K562 (cell line): ENCODE measurements at regions not wholly inside any gene's neighbourhood (a gene's known extent, or its start where the extent isn't known, plus 50 kb on each side); places are given as distances from the start of the nearest gene placed in this dataset.

ENCODE experiments used
- ATAC-seq: fragments of 200-7000 bp; cut with Tn5 transposase; 3 replicates; pipeline ENCODE4 v1.9.1; 2020; ENCODE audit warnings: moderate library complexity
- BruUV-seq: library from RNA; stranded (reverse); fragments of 400-500 nt; replicated peaks from 2 replicates; lab custom pipeline; 2021; lab: Mats Ljungman, UMichigan
- CTCF ChIA-PET: fragments of 300-600 bp; formaldehyde crosslinking; extraction: SDS; loops from one replicate; lab custom pipeline; 2021; ENCODE audit warnings: low intra/inter-chr PET ratio; lab: Yijun Ruan, JAX
- POLR2A ChIA-PET: fragments of 300-600, 350-650 bp; sonication (Branson Sonifier 250); formaldehyde crosslinking; extraction: SDS; loops from one replicate; lab custom pipeline; 2021; ENCODE audit warnings: antibody characterized with exemption, inconsistent platforms; lab: Yijun Ruan, JAX
- DNase-seq, 4 experiments: peaks; one replicate each; pipeline versions ENCODE4 v3.0.0 to v3.0.0-alpha.2; 2011 to 2018; ENCODE audit warnings: low spot score in 3 of 4, mixed read lengths in 3 of 4; ENCODE audit errors: extremely low read depth in 1 of 4
- FAIRE-seq: peaks from 2 replicates; lab custom pipeline; 2011; peaks lifted over from hg19 to GRCh38; lab: Jason Lieb, UNC
- H2AFZ ChIP-seq: 2 replicates; pipeline ENCODE4 v1.6.0; 2011; ENCODE audit warnings: low read depth, low read length, control low read depth, inconsistent platforms
- H3K27ac ChIP-seq: fragments of 200-600 bp; 3 replicates; pipeline ENCODE4 v1.8.0; 2011; ENCODE audit warnings: low read depth, mild to moderate bottlenecking, control low read depth, inconsistent platforms, low read length, moderate library complexity, mixed read lengths; ENCODE audit errors: extremely low read depth
- H3K27me3 ChIP-seq, 2 experiments: fragments of 300-600 bp in 1 of 2; 2 replicates in 1 of 2; 3 replicates in 1 of 2; pipeline versions ENCODE4 v1.6.0 to v1.8.0; 2011; ENCODE audit warnings: inconsistent platforms in 2 of 2, low read length in 2 of 2, mild to moderate bottlenecking in 1 of 2, mixed read lengths in 1 of 2, moderate library complexity in 1 of 2; ENCODE audit not compliant: control insufficient read depth in 2 of 2, insufficient read depth in 2 of 2
- H3K36me3 ChIP-seq: fragments of 300-600 bp; 3 replicates; pipeline ENCODE4 v1.8.0; 2011; ENCODE audit warnings: mild to moderate bottlenecking, low read length, inconsistent platforms; ENCODE audit not compliant: control insufficient read depth, insufficient read depth
- H3K4me1 ChIP-seq, 2 experiments: fragments of 200-600 bp in 1 of 2; replicated peaks in 1 of 2; 2 replicates in 1 of 2; 3 replicates in 1 of 2; pipeline versions ENCODE4 v1.5.1 to v1.8.0; 2011; ENCODE audit warnings: inconsistent platforms in 2 of 2, low read length in 2 of 2, mild to moderate bottlenecking in 1 of 2, mixed read lengths in 1 of 2, moderate library complexity in 1 of 2; ENCODE audit not compliant: control insufficient read depth in 2 of 2, insufficient read depth in 2 of 2
- H3K4me2 ChIP-seq: 2 replicates; pipeline ENCODE4 v1.6.1; 2011; ENCODE audit warnings: low read length, control low read depth, inconsistent platforms, mixed read lengths; ENCODE audit not compliant: insufficient read depth
- H3K4me3 ChIP-seq: fragments of 200-600 bp; sonication (generic), shearing (Covaris generic); 2 replicates; pipeline ENCODE4 v1.5.1; 2016; ENCODE audit warnings: control low read depth, inconsistent platforms
- H3K79me2 ChIP-seq: fragments of 200-600 bp; 3 replicates; pipeline ENCODE4 v1.8.0; 2011; ENCODE audit warnings: low read length, inconsistent platforms; ENCODE audit not compliant: control insufficient read depth, insufficient read depth
- H3K9ac ChIP-seq, 2 experiments: 2 replicates each; pipeline versions ENCODE4 v1.6.0 to v1.6.1; 2011; ENCODE audit warnings: low read depth in 2 of 2, low read length in 2 of 2, control low read depth in 1 of 2, inconsistent platforms in 1 of 2, mild to moderate bottlenecking in 1 of 2, mixed read lengths in 1 of 2; ENCODE audit not compliant: insufficient read depth in 1 of 2
- H3K9me1 ChIP-seq: one replicate; pipeline ENCODE4 v1.6.0; 2011; ENCODE audit warnings: inconsistent platforms, mild to moderate bottlenecking, low read length, moderate library complexity; ENCODE audit not compliant: control insufficient read depth, insufficient read depth
- H3K9me3 ChIP-seq: replicated peaks from 2 replicates; pipeline ENCODE4 v1.5.1; 2011; ENCODE audit warnings: low read depth, low read length, inconsistent platforms; ENCODE audit not compliant: control insufficient read depth, insufficient read depth
- H4K20me1 ChIP-seq: replicated peaks from 2 replicates; pipeline ENCODE4 v1.6.1; 2011; ENCODE audit warnings: low read length, inconsistent platforms, mixed read lengths; ENCODE audit not compliant: control insufficient read depth, insufficient read depth
- MAFK ChIP-seq: IDR thresholded peaks from 2 replicates; pipeline ENCODE4 v1.6.1; 2011; ENCODE audit warnings: low read length, improper control_type of control experiment
- MEIS2 ChIP-seq: fragments of 450-650 bp; IDR thresholded peaks from 2 replicates; pipeline ENCODE4 v1.6.1; 2014; ENCODE audit warnings: mild to moderate bottlenecking; ENCODE audit not compliant: partially characterized antibody
- MYNN ChIP-seq, 2 experiments: sonication (generic); formaldehyde crosslinking in 1 of 2; IDR thresholded peaks; 2 replicates each; pipeline versions ENCODE4 v1.5.0 to v1.6.1; 2016 to 2020; ENCODE audit warnings: antibody characterized with exemption in 1 of 2, missing genetic modification reagents in 1 of 2
- NR3C1 ChIP-seq: sonication (generic); formaldehyde crosslinking; IDR thresholded peaks from 2 replicates; pipeline ENCODE4 v1.8.1; 2022; ENCODE audit warnings: missing genetic modification reagents
- SMAD3 ChIP-seq: fragments of 450-650 bp; formaldehyde crosslinking; conservative IDR thresholded peaks from 2 replicates; pipeline ENCODE4 v1.4.0; 2020; ENCODE audit warnings: mild to moderate bottlenecking
- SNIP1 ChIP-seq: fragments of 450-650 bp; IDR thresholded peaks from 2 replicates; pipeline ENCODE4 v1.7.1; 2017; ENCODE audit warnings: low read depth, mild to moderate bottlenecking
- TBP ChIP-seq: optimal IDR thresholded peaks from 2 replicates; pipeline ENCODE3; 2011; ENCODE audit warnings: low read depth, low read length, improper control_type of control experiment
- ZKSCAN3 ChIP-seq: fragments of 250-450 bp; sonication (Bioruptor Pico); IDR thresholded peaks from 2 replicates; pipeline ENCODE4 v1.4.0; 2020
- ZNF212 ChIP-seq: fragments of 450-650 bp; formaldehyde crosslinking; IDR thresholded peaks from 2 replicates; pipeline ENCODE4 v1.4.0; 2020; ENCODE audit warnings: mild to moderate bottlenecking
- ZNF217 ChIP-seq: sonication (generic); formaldehyde crosslinking; IDR thresholded peaks from 2 replicates; pipeline ENCODE4 v1.8.0; 2022; ENCODE audit warnings: mild to moderate bottlenecking, missing genetic modification reagents
- ZNF780A ChIP-seq: fragments of 250-450 bp; sonication (Bioruptor Pico); IDR thresholded peaks from 2 replicates; pipeline ENCODE4 v1.5.0; 2021; ENCODE audit warnings: mild to moderate bottlenecking
- WGBS: fragments of 100-300 bp; shearing (Covaris generic); methylation state at CpG from one replicate; pipeline ENCODE4 v1.1.6; 2016; ENCODE audit warnings: low coverage, mixed read lengths; ENCODE audit not compliant: insufficient coverage; ENCODE audit errors: missing lambda C conversion rate; 5-methylcytosine and 5-hydroxymethylcytosine counted together
- in situ Hi-C: fragments of 300-500 bp; cut with MboI; formaldehyde crosslinking; loops from 4 replicates; pipeline ENCODE4 v1.15.0; 2018; ENCODE audit warnings: inconsistent platforms, mixed read lengths
- intact Hi-C: fragments of 100-400 bp; cut with micrococcal nuclease; formaldehyde crosslinking; loops from 2 replicates; pipeline ENCODE4 v1.14.2; 2022

DNA sequence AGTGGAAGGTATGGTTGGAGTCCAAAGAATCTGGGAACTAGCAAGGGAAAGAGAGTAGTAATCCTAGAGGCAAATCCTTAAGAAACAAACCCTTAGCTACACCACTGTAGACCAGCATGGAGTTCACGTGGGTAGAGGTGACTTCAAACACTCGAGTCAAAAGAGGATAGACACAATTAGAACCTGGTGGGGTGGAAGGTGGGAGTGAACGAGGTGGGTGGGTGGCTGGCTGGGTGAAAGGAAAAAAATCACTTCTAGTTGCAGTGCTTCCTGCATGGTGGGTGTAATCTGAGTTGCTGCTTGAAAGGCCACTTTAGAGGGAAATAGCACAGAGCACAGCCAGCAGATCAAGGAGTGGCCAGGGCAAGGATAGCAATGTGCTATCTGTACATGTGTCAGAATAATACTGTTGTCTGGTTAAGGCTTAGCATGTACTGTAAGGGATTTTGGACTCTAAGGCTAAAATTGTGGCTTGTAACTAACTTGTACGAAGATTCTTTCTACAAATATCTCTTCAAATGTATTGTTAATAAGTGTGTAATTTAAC lies 356.2 kb downstream of the GRIA2 start:
- H3K4me2 ChIP-seq = no peak overlapping the region
- no peak overlapping the region for H2AFZ ChIP-seq
- TF ChIP-seq MEIS2 (no peak), NR3C1 (CRISPR knock-in tag) (no peak), ZNF780A (CRISPR knock-in tag) (no peak), MAFK (no peak), MYNN (IDR thresholded peaks at IDR 0.05) (no peak), MYNN (CRISPR knock-in tag; IDR thresholded peaks at IDR 0.05) (no peak), SNIP1 (no peak), SMAD3 (CRISPR knock-in tag) (no peak), ZNF217 (CRISPR knock-in tag) (no peak), ZNF212 (CRISPR knock-in tag) (no peak), ZKSCAN3 (no peak), TBP (no peak)
- ChIA-PET CTCF (no interaction called here), POLR2A (no interaction called here)
- H3K36me3 ChIP-seq = no peaks in the 10 kb centered on the region
- H3K27ac ChIP-seq = no peak overlapping the region
- DNase-seq (no peak), FAIRE-seq (no peak), ATAC-seq (no peak)
- no peaks in the 10 kb centered on the region for H3K9me3 ChIP-seq
- H3K79me2 ChIP-seq = no peaks in the 10 kb centered on the region
- H4K20me1 ChIP-seq = no peaks in the 10 kb centered on the region
- H3K9me1 ChIP-seq = no peaks in the 10 kb centered on the region
- H3K4me3 ChIP-seq = no peak overlapping the region
- no peak overlapping the region for H3K9ac ChIP-seq
- WGBS = 1% methylated on average over 4 of the region's 4 CpGs
- intact Hi-C loops = no loop called here
- no peaks in the 10 kb centered on the region for H3K27me3 ChIP-seq
- BruUV-seq = no TSS peak
- no peaks in the 10 kb centered on the region for H3K4me1 ChIP-seq
- in situ Hi-C loops = no loop called here
